ENCODE measurements at regions not wholly inside any gene's neighbourhood (a gene's known extent, or its start where the extent isn't known, plus 50 kb on each side); places are given as distances from the start of the nearest gene placed in this dataset.

DNA sequence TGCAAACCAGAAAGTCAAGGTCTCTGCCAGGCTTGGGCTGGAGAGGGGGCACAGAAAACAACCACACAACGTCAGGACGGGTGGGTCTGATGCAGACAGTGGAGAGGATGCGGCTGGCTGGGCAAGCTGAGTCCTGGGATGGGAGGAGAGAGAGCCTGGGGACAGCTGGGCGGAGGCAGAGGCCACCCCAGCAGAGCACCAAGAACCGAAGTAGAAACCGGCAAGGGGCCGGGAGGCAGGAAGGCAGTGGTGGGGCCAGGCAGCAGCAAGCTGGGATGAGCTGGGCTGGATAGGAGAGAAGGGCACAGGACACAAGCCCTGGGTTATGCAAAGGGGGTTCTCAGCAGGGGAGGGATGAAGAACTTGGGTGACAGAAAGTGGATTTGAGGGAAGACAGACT is 188.2 kb downstream of the SHANK2 start:
- H3K4me3 ChIP-seq (ENCODE audit: low read length), result no peak overlapping the region
- no peak for DNase-seq (ENCODE audit: low read depth)
- TF ChIP-seq, protein P1, sequence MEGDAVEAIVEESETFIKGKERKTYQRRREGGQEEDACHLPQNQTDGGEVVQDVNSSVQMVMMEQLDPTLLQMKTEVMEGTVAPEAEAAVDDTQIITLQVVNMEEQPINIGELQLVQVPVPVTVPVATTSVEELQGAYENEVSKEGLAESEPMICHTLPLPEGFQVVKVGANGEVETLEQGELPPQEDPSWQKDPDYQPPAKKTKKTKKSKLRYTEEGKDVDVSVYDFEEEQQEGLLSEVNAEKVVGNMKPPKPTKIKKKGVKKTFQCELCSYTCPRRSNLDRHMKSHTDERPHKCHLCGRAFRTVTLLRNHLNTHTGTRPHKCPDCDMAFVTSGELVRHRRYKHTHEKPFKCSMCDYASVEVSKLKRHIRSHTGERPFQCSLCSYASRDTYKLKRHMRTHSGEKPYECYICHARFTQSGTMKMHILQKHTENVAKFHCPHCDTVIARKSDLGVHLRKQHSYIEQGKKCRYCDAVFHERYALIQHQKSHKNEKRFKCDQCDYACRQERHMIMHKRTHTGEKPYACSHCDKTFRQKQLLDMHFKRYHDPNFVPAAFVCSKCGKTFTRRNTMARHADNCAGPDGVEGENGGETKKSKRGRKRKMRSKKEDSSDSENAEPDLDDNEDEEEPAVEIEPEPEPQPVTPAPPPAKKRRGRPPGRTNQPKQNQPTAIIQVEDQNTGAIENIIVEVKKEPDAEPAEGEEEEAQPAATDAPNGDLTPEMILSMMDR (IDR thresholded peaks at IDR 0.05; ENCODE audit: insufficient read depth, low read depth, low read length, missing control alignments), result no peak

DNA sequence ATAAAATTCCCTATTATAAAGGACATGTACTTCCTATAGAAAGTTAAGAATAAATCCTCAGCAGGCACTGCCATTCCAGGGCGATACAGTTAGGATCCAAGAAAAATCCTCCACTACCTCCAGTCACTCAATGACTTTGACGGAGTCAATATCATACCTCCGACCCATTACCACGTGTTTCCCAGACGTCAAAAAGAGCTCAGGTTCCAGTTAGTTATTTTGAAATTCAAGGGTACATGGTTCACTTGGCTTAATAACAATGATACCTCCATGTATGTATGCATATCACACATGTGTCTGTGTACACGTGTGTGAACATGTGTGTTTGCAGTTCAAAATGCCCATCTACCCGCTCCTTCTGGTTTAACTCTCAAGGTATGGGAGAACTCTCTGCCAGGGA is 189.2 kb downstream of the SHANK2 start:
- H3K4me3 ChIP-seq (ENCODE audit: low read length), result no peak overlapping the region
- DNase-seq (ENCODE audit: low read depth), result no peak
- TF ChIP-seq, protein P1 (IDR thresholded peaks at IDR 0.05; ENCODE audit: insufficient read depth, low read depth, low read length, missing control alignments), result no peak

DNA sequence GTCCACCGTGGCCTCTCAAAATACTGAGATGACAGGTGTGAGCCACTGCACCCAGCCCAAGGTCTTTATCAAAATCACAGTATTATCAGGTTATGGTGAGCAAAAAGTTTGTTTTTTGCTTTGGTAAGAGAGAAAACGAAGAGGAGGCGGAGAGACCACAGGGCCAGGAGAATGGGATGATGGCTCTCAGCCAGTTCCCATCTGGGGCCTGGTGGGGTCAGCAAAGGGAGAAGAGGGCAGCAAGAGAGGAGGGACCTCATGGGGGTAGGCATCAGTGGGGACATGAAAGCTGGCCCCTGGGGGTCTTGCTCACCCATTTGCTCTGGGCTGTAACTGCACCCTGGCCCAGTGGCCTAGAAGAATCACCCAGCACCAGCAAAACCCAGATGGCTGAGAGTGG is 190.2 kb downstream of the SHANK2 start:
- DNase-seq (ENCODE audit: low read depth), result no peak
- no peak overlapping the region for H3K4me3 ChIP-seq (ENCODE audit: low read length)
- TF ChIP-seq, protein P1 (IDR thresholded peaks at IDR 0.05; ENCODE audit: insufficient read depth, low read depth, low read length, missing control alignments), result no peak

DNA sequence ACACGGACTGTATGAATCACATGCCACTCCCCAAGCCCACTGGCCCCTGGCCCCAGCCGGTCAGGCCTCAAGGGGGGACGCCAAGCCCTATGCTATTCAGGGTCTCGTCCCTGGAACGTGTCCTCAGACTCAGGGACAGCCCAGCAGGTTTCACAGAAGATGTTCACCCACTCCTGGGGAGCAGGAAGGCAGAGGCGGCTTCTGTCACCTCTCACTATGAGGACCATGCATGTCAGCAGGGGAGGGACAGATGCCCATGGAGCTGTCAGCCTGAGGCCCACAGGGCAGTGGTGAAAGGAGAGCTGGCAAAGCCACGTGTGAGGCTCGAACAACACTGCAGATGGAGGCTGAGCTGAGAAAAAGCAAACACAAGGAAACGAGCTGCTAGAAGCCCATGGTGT is 192.0 kb downstream of the SHANK2 start:
- TF ChIP-seq, protein P1 (IDR thresholded peaks at IDR 0.05; ENCODE audit: insufficient read depth, low read depth, low read length, missing control alignments), result no peak
- H3K4me3 ChIP-seq (ENCODE audit: low read length), result no peak overlapping the region
- DNase-seq (ENCODE audit: low read depth), result no peak

DNA sequence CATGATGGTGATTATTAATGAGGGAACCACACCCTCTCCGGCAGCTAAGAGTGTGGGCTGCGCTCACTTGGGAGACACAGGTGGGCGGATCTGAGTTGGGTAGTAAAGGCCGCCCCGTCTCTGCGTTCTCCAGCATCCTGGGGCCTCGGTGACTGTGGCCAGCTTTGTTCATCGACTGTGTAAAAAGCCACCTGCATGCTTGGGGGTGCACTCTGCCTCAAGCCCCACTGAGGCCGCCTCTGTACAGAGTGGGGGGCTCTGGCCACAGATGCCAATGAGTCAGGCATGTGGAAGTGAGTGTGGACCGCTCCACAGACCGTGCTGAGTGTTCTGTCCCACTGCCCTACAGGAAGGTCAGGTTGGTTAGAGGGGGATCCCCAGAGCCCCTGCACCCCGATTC is 192.7 kb downstream of the SHANK2 start:
- no peak overlapping the region for H3K4me3 ChIP-seq (ENCODE audit: low read length)
- no peak for DNase-seq (ENCODE audit: low read depth)
- TF ChIP-seq, protein P1 (IDR thresholded peaks at IDR 0.05; ENCODE audit: insufficient read depth, low read depth, low read length, missing control alignments), result no peak

DNA sequence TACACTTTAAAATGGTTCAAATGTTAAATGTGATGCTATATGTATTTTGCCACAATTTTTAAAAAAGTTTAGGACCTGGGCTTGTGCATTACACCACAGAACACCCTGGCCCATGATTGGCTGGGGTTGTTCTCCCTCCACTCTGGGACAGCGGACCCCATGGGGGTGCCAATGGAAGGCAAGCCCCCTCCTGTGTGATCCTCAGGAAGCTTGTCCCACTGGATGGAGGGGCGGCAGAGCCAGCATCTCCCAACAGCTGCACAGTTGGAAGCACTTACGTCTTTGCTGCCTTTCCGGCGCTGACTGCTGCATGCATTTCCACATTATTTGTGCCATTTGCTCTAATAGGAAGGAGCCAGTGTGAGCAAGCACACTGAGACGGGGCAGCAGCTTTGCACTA is 196.5 kb downstream of the SHANK2 start:
- DNase-seq (ENCODE audit: low read depth), result no peak
- TF ChIP-seq, protein P1 (IDR thresholded peaks at IDR 0.05; ENCODE audit: insufficient read depth, low read depth, low read length, missing control alignments), result no peak
- H3K4me3 ChIP-seq (ENCODE audit: low read length), result no peak overlapping the region

Measured in epithelial cell of esophagus (primary cell).